GM12878 (cell line): ENCODE measurements at regions not wholly inside any gene's neighbourhood (a gene's known extent, or its start where the extent isn't known, plus 50 kb on each side); places are given as distances from the start of the nearest gene placed in this dataset.

Source experiments
- EZH2 ChIP-seq: IDR thresholded peaks from 2 replicates; pipeline ENCODE4 v1.6.1; 2012; ENCODE audit warnings: low read depth, mild to moderate bottlenecking, control low read depth, inconsistent platforms, low read length, borderline replicate concordance; ENCODE audit not compliant: control insufficient read depth
- FOXK2 ChIP-seq: fragments of 450-650 bp; IDR thresholded peaks from 2 replicates; pipeline ENCODE4 v1.6.1; 2017; ENCODE audit warnings: mild to moderate bottlenecking, moderate library complexity
- MXI1 ChIP-seq: fragments of 150-350 bp; IDR thresholded peaks from 2 replicates; pipeline ENCODE4 v1.6.1; 2011; ENCODE audit warnings: low read depth, mild to moderate bottlenecking, inconsistent platforms, low read length, improper control_type of control experiment
- POLR2A ChIP-seq: IDR thresholded peaks from 2 replicates; pipeline ENCODE4 v1.6.1; 2011; ENCODE audit warnings: low read depth, mild to moderate bottlenecking, low read length
- YY1 ChIP-seq: IDR thresholded peaks from 2 replicates; pipeline ENCODE4 v1.6.1; 2011; ENCODE audit warnings: low read depth, mild to moderate bottlenecking, low read length
- TF ChIP-seq, protein P1 (sequence below): IDR thresholded peaks from 2 replicates; pipeline ENCODE4 v1.6.1; 2012; ENCODE audit warnings: mild to moderate bottlenecking, low read depth, low read length

DNA sequence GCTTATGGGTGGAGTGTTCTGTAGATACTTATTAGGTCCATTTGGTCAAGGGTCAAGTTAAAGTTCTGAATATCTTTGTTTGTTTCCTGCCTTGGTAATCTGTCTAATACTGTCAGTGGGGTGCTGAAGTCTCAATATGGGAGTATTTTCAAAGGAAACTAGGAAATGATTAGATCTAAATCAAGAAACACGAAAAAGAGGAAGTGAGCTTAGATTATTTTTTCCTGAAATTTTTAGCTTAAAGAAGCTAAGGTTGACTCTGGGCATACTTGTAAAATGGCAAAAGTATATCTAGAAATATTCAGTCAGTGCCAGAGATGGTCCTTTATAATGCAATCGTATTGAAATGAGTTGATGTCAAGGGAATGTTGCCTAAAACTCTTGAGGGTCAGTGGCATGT is 313.5 kb downstream of the ICE1 start:
- TF ChIP-seq EZH2, result no peak
- TF ChIP-seq POLR2A, result no peak
- TF ChIP-seq MXI1, result no peak
- TF ChIP-seq FOXK2, result no peak
- no peak for TF ChIP-seq YY1
- TF ChIP-seq, protein P1, sequence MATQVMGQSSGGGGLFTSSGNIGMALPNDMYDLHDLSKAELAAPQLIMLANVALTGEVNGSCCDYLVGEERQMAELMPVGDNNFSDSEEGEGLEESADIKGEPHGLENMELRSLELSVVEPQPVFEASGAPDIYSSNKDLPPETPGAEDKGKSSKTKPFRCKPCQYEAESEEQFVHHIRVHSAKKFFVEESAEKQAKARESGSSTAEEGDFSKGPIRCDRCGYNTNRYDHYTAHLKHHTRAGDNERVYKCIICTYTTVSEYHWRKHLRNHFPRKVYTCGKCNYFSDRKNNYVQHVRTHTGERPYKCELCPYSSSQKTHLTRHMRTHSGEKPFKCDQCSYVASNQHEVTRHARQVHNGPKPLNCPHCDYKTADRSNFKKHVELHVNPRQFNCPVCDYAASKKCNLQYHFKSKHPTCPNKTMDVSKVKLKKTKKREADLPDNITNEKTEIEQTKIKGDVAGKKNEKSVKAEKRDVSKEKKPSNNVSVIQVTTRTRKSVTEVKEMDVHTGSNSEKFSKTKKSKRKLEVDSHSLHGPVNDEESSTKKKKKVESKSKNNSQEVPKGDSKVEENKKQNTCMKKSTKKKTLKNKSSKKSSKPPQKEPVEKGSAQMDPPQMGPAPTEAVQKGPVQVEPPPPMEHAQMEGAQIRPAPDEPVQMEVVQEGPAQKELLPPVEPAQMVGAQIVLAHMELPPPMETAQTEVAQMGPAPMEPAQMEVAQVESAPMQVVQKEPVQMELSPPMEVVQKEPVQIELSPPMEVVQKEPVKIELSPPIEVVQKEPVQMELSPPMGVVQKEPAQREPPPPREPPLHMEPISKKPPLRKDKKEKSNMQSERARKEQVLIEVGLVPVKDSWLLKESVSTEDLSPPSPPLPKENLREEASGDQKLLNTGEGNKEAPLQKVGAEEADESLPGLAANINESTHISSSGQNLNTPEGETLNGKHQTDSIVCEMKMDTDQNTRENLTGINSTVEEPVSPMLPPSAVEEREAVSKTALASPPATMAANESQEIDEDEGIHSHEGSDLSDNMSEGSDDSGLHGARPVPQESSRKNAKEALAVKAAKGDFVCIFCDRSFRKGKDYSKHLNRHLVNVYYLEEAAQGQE, result no peak
